Stimulated activated CD4-positive, alpha-beta T cell treated with anti-CD3 and anti-CD28 coated beads, Interleukin-4, amount 100 ng/mL, for 1 hour (primary cell): ENCODE measurements at regions not wholly inside any gene's neighbourhood (a gene's known extent, or its start where the extent isn't known, plus 50 kb on each side); places are given as distances from the start of the nearest gene placed in this dataset.
"Not testable (repeated sequence)": the region's sequence is repeated elsewhere in the genome, so short reads cannot be mapped to it uniquely, and the experiment has no call there.

ENCODE experiments used
- DNase-seq: peaks from one replicate; pipeline ENCODE4 v3.0.0-alpha.2; 2020

DNA sequence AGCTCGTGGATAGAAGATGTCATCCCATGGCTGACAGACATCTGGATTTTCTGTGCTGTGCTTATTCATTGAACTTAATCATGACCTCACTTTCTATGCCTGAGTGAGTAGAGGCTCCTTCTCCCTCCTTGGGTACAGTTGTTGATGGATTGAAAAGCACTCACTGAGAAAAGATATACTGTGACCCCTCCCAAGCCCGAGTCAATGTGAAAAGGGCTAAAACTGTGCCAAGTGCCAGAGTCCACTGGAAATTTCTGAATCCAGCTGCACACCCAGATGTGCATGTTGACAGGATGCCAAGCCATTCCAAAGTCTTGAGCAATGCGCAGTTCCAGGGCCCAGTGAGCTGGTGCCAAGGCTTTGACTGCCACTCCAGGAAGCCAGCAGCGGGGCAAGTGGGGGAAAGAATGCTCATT is 473.0 kb downstream of the NTRK2 start:
- no peak for DNase-seq

GRCh38 chr9:85137696-85138095 is 468.2 kb downstream of the NTRK2 start:
- no peak for DNase-seq

- no peak for DNase-seq
These were observed 467.5 kb downstream of the NTRK2 start for GRCh38 chr9:85136987-85137386.

GRCh38 chr9:85136507-85136906 is 467.0 kb downstream of the NTRK2 start:
- no peak for DNase-seq

- DNase-seq = no peak
These were observed 461.2 kb downstream of the NTRK2 start for GRCh38 chr9:85130764-85131163.

DNA sequence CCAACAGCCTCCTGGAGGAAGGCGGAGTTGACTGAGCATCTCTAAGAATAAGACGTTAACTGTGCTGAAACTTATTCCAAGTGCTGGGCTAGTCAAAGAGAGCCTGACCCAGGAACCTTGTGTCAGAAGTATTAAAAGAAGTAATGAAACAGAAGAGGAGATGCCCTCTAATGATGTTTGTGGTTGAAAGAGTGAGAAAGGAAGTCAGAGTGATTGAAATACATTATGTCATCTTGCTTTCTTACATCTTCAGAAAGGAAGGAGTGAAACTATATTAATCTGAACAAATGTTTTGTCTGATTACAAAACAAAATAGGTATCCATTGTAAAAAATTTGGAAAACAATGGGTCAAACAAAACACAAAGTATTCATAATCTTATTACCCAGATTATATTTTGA is 460.7 kb downstream of the NTRK2 start:
- no peak for DNase-seq

DNA sequence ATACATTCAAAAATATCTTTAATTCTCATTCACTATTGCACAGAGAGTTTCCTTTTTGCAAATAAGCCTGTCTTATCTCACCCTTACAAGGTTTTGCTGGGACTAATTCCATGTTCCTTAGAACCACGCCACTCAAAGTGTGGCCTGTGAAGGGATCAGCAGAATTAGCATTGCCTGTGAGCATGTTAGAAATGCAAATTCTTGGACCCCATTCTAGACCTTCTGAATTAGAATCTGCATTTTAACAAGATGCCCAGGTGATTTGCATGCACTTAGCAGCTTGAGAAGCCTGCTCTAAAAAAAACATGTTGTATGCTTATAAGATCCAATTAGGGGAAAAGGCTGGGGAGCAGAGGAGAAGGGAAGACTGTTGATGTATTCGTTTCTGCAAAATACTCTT is 460.0 kb downstream of the NTRK2 start:
- DNase-seq = no peak

GRCh38 chr9:85118990-85119755 is 449.6 kb downstream of the NTRK2 start:
- no peak for DNase-seq

GRCh38 chr9:85117831-85118230 is 448.3 kb downstream of the NTRK2 start:
- DNase-seq = no peak

- DNase-seq = no peak
These were observed 445.9 kb downstream of the NTRK2 start for GRCh38 chr9:85115473-85115872.

GRCh38 chr9:85114799-85115198 is 445.3 kb downstream of the NTRK2 start:
- no peak for DNase-seq

GRCh38 chr9:85112933-85113418 is 443.4 kb downstream of the NTRK2 start:
- no peak for DNase-seq

DNA sequence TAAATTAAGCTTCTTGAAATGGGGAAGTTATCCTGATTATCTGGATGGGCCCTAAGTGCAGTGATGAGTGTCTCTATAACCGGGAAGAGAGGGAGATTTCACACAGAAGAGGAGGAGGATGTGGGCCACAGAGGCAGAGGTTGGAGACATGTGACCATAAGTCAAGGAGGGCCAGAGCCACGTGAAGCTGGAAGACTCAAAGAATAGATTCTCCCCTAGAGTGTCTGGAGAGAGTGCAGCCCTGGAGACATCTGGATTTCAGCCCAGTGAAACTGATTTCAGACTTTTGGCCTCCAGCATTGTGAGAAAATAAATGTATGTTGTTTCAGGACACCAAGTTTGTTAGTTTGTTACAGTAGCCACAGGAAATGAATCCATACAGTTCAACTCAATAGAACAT is 442.9 kb downstream of the NTRK2 start:
- DNase-seq = no peak

GRCh38 chr9:85108746-85109145 is 439.2 kb downstream of the NTRK2 start:
- no peak for DNase-seq

DNA sequence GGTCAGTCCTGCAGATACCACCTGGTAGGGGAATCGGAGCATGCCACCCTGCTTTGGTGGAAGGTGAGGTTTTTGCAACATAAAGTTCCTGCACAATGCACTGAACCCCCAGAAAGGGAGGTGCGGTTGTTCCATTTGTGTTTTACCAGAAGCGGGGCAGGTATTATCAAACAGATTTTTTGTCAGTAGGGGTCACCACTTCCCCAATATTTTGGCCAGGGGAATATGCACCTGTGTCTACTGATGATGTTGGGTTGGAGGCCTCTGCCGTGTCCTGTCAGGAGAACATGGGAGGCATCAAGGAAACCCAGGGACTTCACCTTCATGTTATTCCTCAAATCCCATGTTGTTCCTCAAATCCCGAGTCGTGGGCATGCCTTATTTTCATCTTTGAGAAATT is 438.7 kb downstream of the NTRK2 start:
- no peak for DNase-seq

- DNase-seq = no peak
These were observed 419.9 kb downstream of the NTRK2 start for GRCh38 chr9:85089188-85089969.

GRCh38 chr9:85081963-85082362 is 412.4 kb downstream of the NTRK2 start:
- no peak for DNase-seq

DNA sequence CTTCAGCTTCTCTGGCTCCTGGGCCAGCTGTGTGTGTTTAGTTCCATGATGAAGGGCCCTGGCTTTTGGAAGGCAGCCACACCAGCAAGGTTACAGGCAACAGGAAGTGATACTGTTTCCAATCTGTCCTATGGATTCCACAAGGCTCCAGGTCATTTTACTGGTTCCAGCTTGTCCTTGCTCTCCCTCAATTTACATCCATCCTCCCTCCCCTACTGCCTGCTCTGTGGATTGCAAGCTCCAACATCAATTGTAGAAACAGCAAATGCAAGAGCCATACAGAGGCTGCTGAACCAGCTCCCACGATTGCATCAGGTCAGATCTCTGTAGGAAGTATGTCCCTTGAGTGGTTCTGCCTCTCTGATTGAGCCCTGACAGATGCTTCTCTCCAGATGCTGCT is 409.8 kb downstream of the NTRK2 start:
- DNase-seq = no peak

- DNase-seq = no peak
These were observed 408.4 kb downstream of the NTRK2 start for GRCh38 chr9:85077944-85078343.

GRCh38 chr9:85077146-85077545 is 407.6 kb downstream of the NTRK2 start:
- not testable (repeated sequence) for DNase-seq
